Rectal smooth muscle tissue (tissue), 1 donor: ENCODE measurements at regions not wholly inside any gene's neighbourhood (a gene's known extent, or its start where the extent isn't known, plus 50 kb on each side); places are given as distances from the start of the nearest gene placed in this dataset.
"Not testable (repeated sequence)": the region's sequence is repeated elsewhere in the genome, so short reads cannot be mapped to it uniquely, and the experiment has no call there.

Source experiments
- H3K27ac ChIP-seq: one replicate; pipeline ENCODE4 v1.7.0; 2013; ENCODE audit warnings: low read depth, low read length, inconsistent platforms
- H3K27me3 ChIP-seq: one replicate; pipeline ENCODE4 v1.7.0; 2013; ENCODE audit warnings: low read length; ENCODE audit not compliant: control insufficient read depth, insufficient read depth
- H3K36me3 ChIP-seq: one replicate; pipeline ENCODE4 v1.7.0; 2013; ENCODE audit warnings: low read length; ENCODE audit not compliant: control insufficient read depth, insufficient read depth
- H3K4me1 ChIP-seq: one replicate; pipeline ENCODE4 v1.7.0; 2013; ENCODE audit warnings: low read length; ENCODE audit not compliant: control insufficient read depth, insufficient read depth
- H3K4me3 ChIP-seq: one replicate; pipeline ENCODE4 v1.7.0; 2013; ENCODE audit warnings: low read length
- H3K9ac ChIP-seq: one replicate; pipeline ENCODE4 v1.7.0; 2013; ENCODE audit warnings: low read length

DNA sequence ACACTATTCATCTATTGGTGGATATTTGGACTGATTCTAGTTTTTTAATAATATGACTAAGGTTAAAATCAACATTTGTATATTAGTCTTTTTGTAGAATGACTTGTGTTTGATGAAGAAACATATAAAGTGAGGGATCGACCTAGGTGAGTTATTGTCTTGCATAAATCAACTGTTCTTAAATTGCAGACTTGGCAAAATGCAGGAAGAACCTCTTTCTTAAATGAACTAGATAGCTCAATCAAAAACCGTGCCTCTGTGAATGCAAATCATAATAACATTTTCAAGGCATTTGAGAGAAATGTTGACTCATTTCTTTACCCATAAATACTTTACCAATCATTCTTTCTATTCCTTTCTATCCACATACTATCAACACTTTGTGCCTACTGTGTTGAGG is 101.5 kb upstream of the ANK3 start:
- Histone ChIP-seq H3K36me3 (no peaks in the 10 kb centered on the region), H3K4me1 (no peaks in the 10 kb centered on the region), H3K27ac (no peak overlapping the region), H3K4me3 (no peak overlapping the region), H3K27me3 (no peaks in the 10 kb centered on the region), H3K9ac (no peak overlapping the region)

- Histone ChIP-seq H3K27ac (no peak overlapping the region), H3K36me3 (no peaks in the 10 kb centered on the region), H3K9ac (no peak overlapping the region), H3K4me1 (no peaks in the 10 kb centered on the region), H3K4me3 (no peak overlapping the region), H3K27me3 (no peaks in the 10 kb centered on the region)
Observed at GRCh38 chr10:60490013-60490412, 100.3 kb upstream of the ANK3 start.

DNA sequence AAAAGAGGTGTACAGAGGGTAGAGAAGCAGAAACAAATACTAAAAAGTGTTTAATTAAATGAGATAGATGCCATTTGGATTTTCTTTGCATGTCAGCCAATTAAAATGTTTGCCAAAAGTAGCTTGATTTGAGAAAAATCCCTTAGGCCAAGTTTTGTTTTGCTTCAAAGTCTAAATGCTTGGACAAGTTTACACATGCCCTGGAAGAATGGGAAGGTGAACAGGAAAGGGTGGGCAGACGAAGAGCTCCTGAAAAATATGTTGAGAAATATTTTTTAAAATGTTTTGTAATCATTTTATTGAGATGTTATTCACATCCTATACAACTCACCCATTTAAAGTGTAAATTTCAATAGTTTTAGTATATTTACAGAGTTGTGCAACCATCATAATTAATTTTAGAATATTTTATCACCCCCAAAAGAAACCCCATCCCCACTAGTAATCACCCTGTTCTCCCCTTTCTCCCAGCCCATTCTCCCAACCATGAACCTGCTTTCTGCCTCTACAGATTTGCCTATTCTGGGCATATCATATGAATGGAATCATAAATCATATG is 98.5 kb upstream of the ANK3 start:
- Histone ChIP-seq H3K9ac (no peak overlapping the region), H3K4me3 (no peak overlapping the region), H3K27ac (no peak overlapping the region), H3K27me3 (no peaks in the 10 kb centered on the region), H3K36me3 (no peaks in the 10 kb centered on the region), H3K4me1 (no peaks in the 10 kb centered on the region)

DNA sequence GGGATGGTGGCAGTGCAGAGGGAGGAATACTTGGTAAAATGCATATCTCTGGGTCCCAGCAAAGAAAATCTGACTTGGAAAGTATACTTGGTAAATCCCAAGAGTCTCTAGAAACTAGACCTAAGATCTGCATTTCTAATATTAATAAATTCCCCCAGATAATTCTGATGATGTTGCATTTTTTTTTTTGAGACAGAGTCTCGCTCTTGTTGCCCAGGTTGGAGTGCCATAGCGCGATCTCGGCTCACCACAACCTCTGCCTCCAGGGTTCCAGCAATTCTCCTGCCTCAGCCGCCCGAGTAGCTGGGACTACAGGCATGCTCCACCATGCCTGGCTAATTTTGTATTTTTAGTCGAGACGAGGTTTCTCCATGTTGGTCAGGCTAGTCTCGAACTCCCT is 97.9 kb upstream of the ANK3 start:
- H3K4me3 ChIP-seq: no peak overlapping the region
- no peaks in the 10 kb centered on the region for H3K27me3 ChIP-seq
- H3K36me3 ChIP-seq: no peaks in the 10 kb centered on the region
- H3K4me1 ChIP-seq: no peaks in the 10 kb centered on the region
- H3K27ac ChIP-seq: no peak overlapping the region
- no peak overlapping the region for H3K9ac ChIP-seq

DNA sequence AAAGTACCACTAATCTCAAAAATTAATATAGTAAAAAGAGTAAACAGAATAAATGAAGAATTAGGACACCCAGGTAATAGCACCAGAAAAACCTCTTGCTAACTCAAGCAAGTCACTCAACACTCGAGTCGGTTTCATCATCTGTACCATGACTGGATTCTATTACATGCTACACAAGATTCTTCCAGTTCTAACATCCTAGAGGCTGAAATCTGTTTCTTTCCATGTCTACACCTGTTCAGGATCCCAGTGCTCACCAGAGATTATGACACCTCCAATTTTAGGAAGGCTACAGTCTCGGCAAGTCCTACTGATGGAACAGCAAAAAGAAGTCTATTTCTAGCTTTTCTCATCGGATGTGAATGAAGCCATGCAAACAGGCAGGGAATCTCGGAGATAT is 95.3 kb upstream of the ANK3 start:
- H3K27ac ChIP-seq: no peak overlapping the region

DNA sequence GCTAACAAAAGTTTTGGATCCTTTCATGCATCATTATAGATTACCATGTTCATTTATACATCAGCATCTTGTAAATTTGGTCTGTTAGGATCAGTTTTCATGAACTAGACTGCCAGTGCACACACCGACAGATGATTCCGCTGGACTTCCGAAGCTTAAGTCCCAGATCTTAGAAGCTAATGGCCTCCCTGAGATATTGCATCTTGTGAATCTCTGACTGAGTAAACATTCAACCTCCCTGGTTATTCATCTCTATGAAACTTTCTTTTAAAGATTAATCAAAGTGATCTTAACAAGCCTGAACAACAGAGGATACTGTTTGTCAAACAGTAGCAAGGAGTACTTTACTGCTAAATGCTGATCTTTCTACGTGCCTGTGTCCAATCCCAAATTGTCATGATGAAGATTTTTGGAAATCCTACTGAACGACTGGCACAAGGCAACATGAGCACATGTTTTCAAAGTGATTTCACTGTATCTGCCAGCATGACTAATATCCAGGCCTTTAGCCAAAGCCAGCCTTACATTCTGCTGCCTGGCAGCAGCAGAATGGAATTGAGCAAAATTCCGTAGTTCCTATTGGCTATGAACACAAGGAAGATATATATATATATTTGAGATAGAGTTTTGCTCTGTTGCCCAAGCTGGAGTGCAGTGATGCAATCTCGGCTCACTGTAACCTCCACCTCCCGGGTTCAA is 91.3 kb upstream of the ANK3 start:
- no peaks in the 10 kb centered on the region for H3K27me3 ChIP-seq
- no peak overlapping the region for H3K27ac ChIP-seq
- H3K36me3 ChIP-seq: no peaks in the 10 kb centered on the region
- H3K4me1 ChIP-seq: peaks cover 2% of the 10 kb centered on the region
- H3K9ac ChIP-seq: no peak overlapping the region
- H3K4me3 ChIP-seq: no peak overlapping the region

More for the DNA sequence above, 95.3 kb upstream of the ANK3 start:
- Histone ChIP-seq H3K36me3 (no peaks in the 10 kb centered on the region), H3K4me3 (no peak overlapping the region), H3K27me3 (no peaks in the 10 kb centered on the region), H3K4me1 (peaks cover 2% of the 10 kb centered on the region), H3K9ac (no peak overlapping the region)

- H3K27ac ChIP-seq: no peak overlapping the region
- H3K36me3 ChIP-seq: no peaks in the 10 kb centered on the region
- H3K27me3 ChIP-seq: no peaks in the 10 kb centered on the region
- H3K4me3 ChIP-seq: no peak overlapping the region
- no peak overlapping the region for H3K9ac ChIP-seq
- H3K4me1 ChIP-seq: peaks cover 2% of the 10 kb centered on the region
Observed at GRCh38 chr10:60479305-60480020, 89.8 kb upstream of the ANK3 start.

GRCh38 chr10:60476451-60476850 is 86.8 kb upstream of the ANK3 start:
- Histone ChIP-seq H3K9ac (no peak overlapping the region), H3K4me1 (peaks cover 2% of the 10 kb centered on the region), H3K27ac (no peak overlapping the region), H3K27me3 (no peaks in the 10 kb centered on the region), H3K36me3 (no peaks in the 10 kb centered on the region), H3K4me3 (no peak overlapping the region)

- Histone ChIP-seq H3K36me3 (no peaks in the 10 kb centered on the region), H3K27ac (no peak overlapping the region), H3K4me1 (no peaks in the 10 kb centered on the region), H3K4me3 (no peak overlapping the region), H3K9ac (no peak overlapping the region), H3K27me3 (no peaks in the 10 kb centered on the region)
Observed at GRCh38 chr10:60473557-60473956, 83.9 kb upstream of the ANK3 start.

GRCh38 chr10:60470091-60470490 is 80.4 kb upstream of the ANK3 start:
- Histone ChIP-seq H3K36me3 (no peaks in the 10 kb centered on the region), H3K9ac (no peak overlapping the region), H3K4me1 (no peaks in the 10 kb centered on the region), H3K4me3 (no peak overlapping the region), H3K27me3 (no peaks in the 10 kb centered on the region), H3K27ac (no peak overlapping the region)

- not testable (repeated sequence) for H3K36me3 ChIP-seq, H3K27me3 ChIP-seq, H3K4me1 ChIP-seq, H3K4me3 ChIP-seq, H3K27ac ChIP-seq, H3K9ac ChIP-seq
Observed at GRCh38 chr10:60469147-60469546, 79.5 kb upstream of the ANK3 start.

GRCh38 chr10:60467202-60467546 is 77.5 kb upstream of the ANK3 start:
- Histone ChIP-seq H3K27me3 (no peaks in the 10 kb centered on the region), H3K27ac (no peak overlapping the region), H3K36me3 (no peaks in the 10 kb centered on the region), H3K9ac (no peak overlapping the region), H3K4me3 (no peak overlapping the region), H3K4me1 (no peaks in the 10 kb centered on the region)
